Smooth muscle cell (in vitro differentiated cells): ENCODE measurements at regions not wholly inside any gene's neighbourhood (a gene's known extent, or its start where the extent isn't known, plus 50 kb on each side); places are given as distances from the start of the nearest gene placed in this dataset.
A peak's percentile ranks its signal among the peaks of the same experiment; 100 is the strongest.

ENCODE experiments used
- DNase-seq: peaks from one replicate; lab custom pipeline; 2025; ENCODE audit not compliant: unreplicated experiment; lab: John Stamatoyannopoulos, UW
- H2AFZ ChIP-seq: fragments of 200-600 bp; sonication (generic); 2 replicates; pipeline ENCODE4 v1.6.0; 2016; ENCODE audit warnings: antibody characterized with exemption, low read depth, mild to moderate bottlenecking
- H3F3A ChIP-seq: fragments of 200-600 bp; sonication (generic); 2 replicates; pipeline ENCODE4 v1.6.0; 2017; ENCODE audit warnings: antibody characterized with exemption, low read depth
- H3K27ac ChIP-seq: fragments of 200-600 bp; sonication (generic); 2 replicates; pipeline ENCODE4 v1.5.1; 2016; ENCODE audit warnings: low read depth, mild to moderate bottlenecking
- H3K27me3 ChIP-seq: fragments of 200-600 bp; sonication (generic); 2 replicates; pipeline ENCODE4 v1.6.1; 2016; ENCODE audit warnings: low read depth, mild to moderate bottlenecking
- H3K36me3 ChIP-seq: fragments of 200-600 bp; sonication (generic); 2 replicates; pipeline ENCODE4 v1.5.1; 2016; ENCODE audit warnings: low read depth
- H3K4me1 ChIP-seq: fragments of 200-600 bp; sonication (generic); 2 replicates; pipeline ENCODE4 v1.5.1; 2016; ENCODE audit warnings: low read depth
- H3K4me2 ChIP-seq: fragments of 200-600 bp; sonication (generic); 2 replicates; pipeline ENCODE4 v1.6.0; 2016; ENCODE audit warnings: mild to moderate bottlenecking
- H3K4me3 ChIP-seq: fragments of 200-600 bp; sonication (generic); 2 replicates; pipeline ENCODE4 v1.5.1; 2016; ENCODE audit warnings: mild to moderate bottlenecking
- H3K79me2 ChIP-seq: fragments of 200-600 bp; sonication (generic); 2 replicates; pipeline ENCODE4 v1.6.0; 2016; ENCODE audit warnings: low read depth, mild to moderate bottlenecking
- H3K9ac ChIP-seq: fragments of 200-600 bp; sonication (generic); 2 replicates; pipeline ENCODE4 v1.6.0; 2016; ENCODE audit warnings: low read depth
- H3K9me3 ChIP-seq: fragments of 200-600 bp; sonication (generic); replicated peaks from 2 replicates; pipeline ENCODE4 v1.5.1; 2016; ENCODE audit warnings: low read depth
- H4K20me1 ChIP-seq: fragments of 200-600 bp; sonication (generic); 2 replicates; pipeline ENCODE4 v1.6.0; 2016; ENCODE audit warnings: low read depth
- WGBS: methylation state at CpG from one replicate; pipeline ENCODE4 v1.1.7; 2016; ENCODE audit warnings: low lambda C conversion rate; 5-methylcytosine and 5-hydroxymethylcytosine counted together
- TF ChIP-seq, protein P1 (sequence below): fragments of 200-600 bp; sonication (generic); IDR thresholded peaks from 2 replicates; pipeline ENCODE4 v1.5.1; 2017; ENCODE audit warnings: borderline replicate concordance, mild to moderate bottlenecking, antibody characterized with exemption; ENCODE audit not compliant: insufficient read depth, poor library complexity, severe bottlenecking

DNA sequence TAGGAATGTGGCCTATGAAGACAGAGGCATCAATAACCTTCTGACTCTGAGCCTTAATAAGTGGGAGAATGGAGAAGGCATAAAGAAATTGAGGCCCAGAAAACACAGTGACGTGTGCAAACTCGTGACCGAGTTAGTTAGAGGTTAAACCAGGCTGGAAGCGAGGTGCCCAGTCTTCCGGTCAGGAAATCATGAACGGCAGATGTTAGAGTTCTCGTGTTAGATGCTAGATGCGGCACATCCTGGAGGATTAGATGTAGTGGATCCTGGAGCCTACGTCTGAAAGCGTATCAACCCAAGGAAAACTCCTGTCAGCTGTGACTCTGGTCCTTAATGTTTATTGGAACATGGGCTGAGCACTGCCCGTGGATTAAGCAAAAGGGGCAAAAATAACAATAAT, 275.9 kb downstream of the TCF7L2 start:
- Histone ChIP-seq H2AFZ (no peak overlapping the region), H3K9ac (no peak overlapping the region), H3K4me1 (peaks cover 6% of the 10 kb centered on the region), H3K9me3 (no peaks in the 10 kb centered on the region), H3K36me3 (no peaks in the 10 kb centered on the region), H3K4me3 (no peak overlapping the region), H3K4me2 (no peak overlapping the region), H4K20me1 (no peaks in the 10 kb centered on the region), H3K79me2 (no peaks in the 10 kb centered on the region), H3K27me3 (no peaks in the 10 kb centered on the region), H3F3A (no peaks in the 10 kb centered on the region), H3K27ac (no peak overlapping the region)
- no peak for DNase-seq
- WGBS = 95% methylated on average over 11 of the region's 11 CpGs
- TF ChIP-seq, protein P1, sequence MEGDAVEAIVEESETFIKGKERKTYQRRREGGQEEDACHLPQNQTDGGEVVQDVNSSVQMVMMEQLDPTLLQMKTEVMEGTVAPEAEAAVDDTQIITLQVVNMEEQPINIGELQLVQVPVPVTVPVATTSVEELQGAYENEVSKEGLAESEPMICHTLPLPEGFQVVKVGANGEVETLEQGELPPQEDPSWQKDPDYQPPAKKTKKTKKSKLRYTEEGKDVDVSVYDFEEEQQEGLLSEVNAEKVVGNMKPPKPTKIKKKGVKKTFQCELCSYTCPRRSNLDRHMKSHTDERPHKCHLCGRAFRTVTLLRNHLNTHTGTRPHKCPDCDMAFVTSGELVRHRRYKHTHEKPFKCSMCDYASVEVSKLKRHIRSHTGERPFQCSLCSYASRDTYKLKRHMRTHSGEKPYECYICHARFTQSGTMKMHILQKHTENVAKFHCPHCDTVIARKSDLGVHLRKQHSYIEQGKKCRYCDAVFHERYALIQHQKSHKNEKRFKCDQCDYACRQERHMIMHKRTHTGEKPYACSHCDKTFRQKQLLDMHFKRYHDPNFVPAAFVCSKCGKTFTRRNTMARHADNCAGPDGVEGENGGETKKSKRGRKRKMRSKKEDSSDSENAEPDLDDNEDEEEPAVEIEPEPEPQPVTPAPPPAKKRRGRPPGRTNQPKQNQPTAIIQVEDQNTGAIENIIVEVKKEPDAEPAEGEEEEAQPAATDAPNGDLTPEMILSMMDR = no peak

DNA sequence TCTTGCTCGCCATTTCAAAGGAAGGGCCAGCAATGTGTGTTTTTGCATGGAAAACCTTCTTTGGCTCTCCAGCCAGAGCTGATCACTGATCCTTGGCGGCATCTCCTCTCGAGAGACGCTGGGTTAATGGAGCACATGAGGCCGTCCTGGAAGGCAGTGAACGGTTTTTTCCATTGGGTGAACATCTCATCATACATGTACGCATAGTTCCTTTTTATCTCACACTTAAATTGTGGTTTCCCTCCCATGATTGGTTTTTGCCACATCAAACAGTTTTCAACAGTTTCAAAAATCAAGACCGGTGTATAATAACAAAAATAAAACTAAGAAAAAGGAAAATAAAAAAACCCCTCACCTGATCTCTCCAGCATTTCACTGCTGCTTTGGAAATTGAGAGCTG, 276.4 kb downstream of the TCF7L2 start:
- no peak overlapping the region for H2AFZ ChIP-seq
- no peak for DNase-seq
- 76% methylated on average over 8 of the region's 8 CpGs for WGBS
- no peaks in the 10 kb centered on the region for H3K9me3 ChIP-seq
- H3K36me3 ChIP-seq = no peaks in the 10 kb centered on the region
- no peak overlapping the region for H3K9ac ChIP-seq
- TF ChIP-seq, protein P1 = no peak
- no peaks in the 10 kb centered on the region for H4K20me1 ChIP-seq
- H3K79me2 ChIP-seq = no peaks in the 10 kb centered on the region
- H3F3A ChIP-seq = no peaks in the 10 kb centered on the region
- no peak overlapping the region for H3K4me2 ChIP-seq
- H3K27me3 ChIP-seq = no peaks in the 10 kb centered on the region
- H3K27ac ChIP-seq = no peak overlapping the region
- H3K4me3 ChIP-seq = no peak overlapping the region
- H3K4me1 ChIP-seq = peaks cover 6% of the 10 kb centered on the region

DNA sequence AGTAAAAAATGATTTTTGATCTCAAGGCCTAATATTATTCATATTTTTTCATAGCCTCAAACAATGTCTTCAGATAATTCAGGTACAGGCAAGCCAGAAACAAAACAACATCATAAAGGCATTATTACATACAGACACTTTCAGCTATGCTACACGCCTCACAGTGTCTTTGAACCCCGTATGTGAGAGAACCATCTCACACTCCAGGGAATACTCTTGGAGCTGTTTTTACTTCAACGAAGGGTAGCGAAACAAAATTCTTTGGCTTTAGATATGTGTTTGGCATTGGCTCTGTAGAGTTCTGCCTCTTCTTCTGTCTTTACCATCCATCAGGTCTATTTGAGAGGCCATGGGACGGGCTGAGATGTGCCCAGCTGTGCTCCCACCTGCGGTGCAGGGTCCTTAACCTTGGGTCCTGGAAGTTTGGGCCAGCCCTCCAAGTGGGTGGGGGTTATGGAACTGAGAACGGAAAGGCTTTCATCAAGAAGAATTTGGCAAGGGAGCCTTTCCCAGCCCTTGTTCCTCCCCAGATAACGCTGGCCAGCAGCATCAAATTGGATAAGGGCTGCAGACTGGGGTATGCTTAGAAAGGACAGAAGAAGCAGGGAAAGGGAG, 276.9 kb downstream of the TCF7L2 start:
- H3K27me3 ChIP-seq = no peaks in the 10 kb centered on the region
- H2AFZ ChIP-seq = no peak overlapping the region
- H3K4me1 ChIP-seq = peaks cover 5% of the 10 kb centered on the region
- no peak for DNase-seq
- H3K36me3 ChIP-seq = no peaks in the 10 kb centered on the region
- no peaks in the 10 kb centered on the region for H3K79me2 ChIP-seq
- no peaks in the 10 kb centered on the region for H3F3A ChIP-seq
- H3K9ac ChIP-seq = no peak overlapping the region
- H4K20me1 ChIP-seq = no peaks in the 10 kb centered on the region
- TF ChIP-seq, protein P1 = no peak
- H3K4me3 ChIP-seq = no peak overlapping the region
- WGBS = 90% methylated on average over 8 of the region's 8 CpGs
- H3K4me2 ChIP-seq = no peak overlapping the region
- H3K9me3 ChIP-seq = no peaks in the 10 kb centered on the region
- no peak overlapping the region for H3K27ac ChIP-seq

DNA sequence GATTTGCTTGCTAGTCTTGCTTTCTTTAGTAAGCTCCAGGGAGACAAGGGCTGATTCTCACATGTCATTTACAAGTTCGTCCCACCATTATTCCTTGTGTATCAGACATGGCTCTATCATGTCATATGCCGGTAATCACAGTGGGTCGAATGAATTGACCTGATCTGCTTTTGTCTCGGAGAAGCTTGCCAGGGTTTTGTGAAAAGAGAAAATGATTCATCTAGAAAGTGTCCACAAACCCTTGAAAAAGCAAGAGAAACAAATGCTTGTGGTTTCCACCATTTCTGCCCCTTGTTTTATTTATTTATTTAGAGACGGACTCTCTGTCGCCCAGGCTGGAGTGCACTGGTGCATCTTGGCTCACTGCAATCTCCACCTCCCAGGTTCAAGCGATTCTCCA, 278.5 kb downstream of the TCF7L2 start:
- Histone ChIP-seq H3K4me1 (no peaks in the 10 kb centered on the region), H3K36me3 (no peaks in the 10 kb centered on the region), H3K4me2 (peak overlapping the region; percentile 2), H3K9ac (no peak overlapping the region), H3F3A (no peaks in the 10 kb centered on the region), H2AFZ (no peak overlapping the region), H3K27ac (no peak overlapping the region), H3K9me3 (no peaks in the 10 kb centered on the region), H3K4me3 (no peak overlapping the region), H4K20me1 (no peaks in the 10 kb centered on the region), H3K79me2 (no peaks in the 10 kb centered on the region), H3K27me3 (no peaks in the 10 kb centered on the region)
- 52% methylated on average over 7 of the region's 7 CpGs for WGBS
- no peak for DNase-seq
- TF ChIP-seq, protein P1 = no peak
